ENCODE measurements at regions not wholly inside any gene's neighbourhood (a gene's known extent, or its start where the extent isn't known, plus 50 kb on each side); places are given as distances from the start of the nearest gene placed in this dataset.

DNA sequence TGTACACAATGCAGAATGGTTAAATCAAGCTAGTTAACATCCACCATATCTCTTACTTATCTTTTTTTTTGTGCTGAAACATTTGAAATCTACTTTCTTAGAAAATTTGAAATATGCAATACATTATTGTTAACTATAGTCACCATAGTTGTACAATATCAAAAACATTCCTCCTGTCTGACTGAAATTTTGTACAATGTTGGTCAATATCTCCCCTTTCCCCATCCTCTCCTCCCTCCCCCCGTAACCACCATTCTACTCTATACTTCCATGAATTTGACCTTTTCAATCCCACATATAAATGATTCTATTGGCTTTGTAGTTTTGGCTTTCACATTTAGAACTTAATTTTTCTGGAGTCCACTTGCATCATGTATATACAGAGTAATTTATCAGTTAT lies 63.5 kb upstream of the DCD start:
- no peak for DNase-seq

DNA sequence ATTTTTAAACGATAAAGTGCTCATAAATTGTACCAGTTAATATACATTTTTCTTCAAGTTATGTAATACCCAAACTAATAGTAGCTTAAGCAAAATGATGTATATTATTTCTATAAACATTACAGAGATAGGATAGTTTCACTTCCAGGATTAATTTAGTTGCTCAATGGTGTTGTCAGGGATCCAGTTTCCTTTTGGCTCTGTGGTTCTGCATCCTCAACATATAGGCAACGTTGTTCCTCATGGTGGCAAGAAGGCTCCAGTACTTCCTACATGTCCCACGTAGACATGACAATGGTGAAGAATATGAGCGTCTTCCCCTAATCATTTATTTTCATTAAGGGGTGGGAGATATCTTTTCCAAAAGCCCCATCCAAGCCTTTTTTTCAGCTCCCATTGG lies 60.7 kb upstream of the DCD start:
- DNase-seq: no peak

DNA sequence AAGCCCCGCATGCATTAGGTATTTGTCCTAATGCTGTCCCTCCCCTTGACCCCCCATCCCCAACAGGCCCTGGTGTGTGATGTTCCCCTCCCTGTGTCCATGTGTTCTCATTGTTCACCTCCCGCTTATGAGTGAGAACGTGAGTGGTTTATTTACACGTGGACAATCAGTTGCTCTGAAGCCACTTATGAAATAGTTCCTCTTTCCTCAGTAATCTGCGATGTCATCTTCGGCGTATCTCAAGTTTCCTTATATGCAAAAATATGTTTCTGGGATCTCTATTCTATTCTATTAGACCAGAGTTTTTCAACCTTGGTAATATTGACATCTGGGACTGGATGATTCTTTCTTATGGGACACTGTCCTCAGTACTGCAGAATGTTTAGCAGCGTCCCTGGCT lies 56.0 kb upstream of the DCD start:
- no peak for DNase-seq

DNA sequence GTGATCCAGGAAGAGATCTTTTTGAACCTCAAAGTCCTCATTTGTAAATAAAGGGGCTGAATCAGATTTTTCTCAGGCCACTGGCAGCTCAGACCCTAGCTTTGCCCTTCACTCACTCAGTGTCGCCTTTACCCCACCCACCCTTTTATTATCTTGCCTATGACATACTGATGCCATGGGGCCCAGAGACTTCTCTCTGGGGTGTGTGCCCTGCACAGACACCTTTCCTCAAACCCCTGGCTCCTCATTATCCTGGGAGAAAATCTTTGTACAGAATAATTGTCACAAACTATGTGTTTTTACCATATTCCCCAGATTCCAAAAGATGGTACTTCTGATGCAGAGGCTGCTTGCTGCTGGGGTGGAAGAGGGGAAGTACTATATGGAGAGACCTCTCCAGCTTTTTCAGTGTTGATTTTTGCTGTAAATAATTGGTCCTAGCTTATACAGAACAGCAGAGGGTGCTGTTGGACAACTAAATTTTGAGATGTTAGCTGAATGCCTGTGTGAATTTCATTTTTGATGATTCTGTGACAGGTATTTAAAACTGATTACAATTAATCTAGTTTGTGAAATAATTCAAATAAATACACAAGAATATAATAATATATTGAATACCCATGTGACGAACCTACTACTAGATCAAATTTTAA lies 53.9 kb upstream of the DCD start:
- DNase-seq: peak; percentile 22

DNA sequence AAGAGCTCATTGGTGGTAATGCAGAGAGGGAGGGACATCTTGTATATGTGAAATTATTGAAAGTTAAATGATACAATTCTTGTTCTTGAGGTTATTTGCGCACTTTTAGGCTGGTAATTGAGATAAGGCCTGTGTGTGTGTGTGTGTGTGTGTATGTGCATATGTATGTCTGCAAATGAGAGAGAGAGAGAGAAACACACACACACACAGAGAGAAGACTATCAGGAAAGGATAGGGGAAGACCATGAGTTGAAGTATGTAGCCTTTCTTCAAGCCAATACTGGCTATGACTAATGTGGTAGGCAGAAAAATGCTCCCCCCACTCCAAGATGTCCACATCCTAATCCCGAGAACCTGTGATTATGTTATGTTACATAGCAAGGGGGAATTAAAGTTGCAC lies 52.7 kb upstream of the DCD start:
- DNase-seq: no peak

DNA sequence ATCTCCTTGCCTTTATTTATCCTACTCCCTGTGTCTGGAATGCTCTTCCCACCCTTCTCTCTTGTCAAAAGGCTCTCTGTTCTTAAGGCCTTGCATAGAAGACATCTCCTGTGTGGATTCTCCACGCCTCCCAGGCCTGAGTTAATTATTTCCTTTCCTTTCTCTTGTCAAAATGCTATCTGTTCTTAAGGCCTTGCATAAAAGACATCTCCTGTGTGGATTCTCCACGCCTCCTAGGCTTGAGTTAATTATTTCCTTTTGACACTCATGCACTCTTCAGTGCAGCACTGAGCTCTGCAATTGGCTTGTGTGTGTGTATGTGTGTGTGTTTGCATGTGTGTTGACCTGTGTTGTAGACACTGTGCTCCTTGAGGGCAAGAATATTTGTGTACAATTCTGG lies 52.1 kb upstream of the DCD start:
- no peak for DNase-seq

Measured in CD4-positive, alpha-beta T cell treated with Interleukin-6 for 4 hours (primary cell).